ENCODE measurements at regions not wholly inside any gene's neighbourhood (a gene's known extent, or its start where the extent isn't known, plus 50 kb on each side); places are given as distances from the start of the nearest gene placed in this dataset.

DNA sequence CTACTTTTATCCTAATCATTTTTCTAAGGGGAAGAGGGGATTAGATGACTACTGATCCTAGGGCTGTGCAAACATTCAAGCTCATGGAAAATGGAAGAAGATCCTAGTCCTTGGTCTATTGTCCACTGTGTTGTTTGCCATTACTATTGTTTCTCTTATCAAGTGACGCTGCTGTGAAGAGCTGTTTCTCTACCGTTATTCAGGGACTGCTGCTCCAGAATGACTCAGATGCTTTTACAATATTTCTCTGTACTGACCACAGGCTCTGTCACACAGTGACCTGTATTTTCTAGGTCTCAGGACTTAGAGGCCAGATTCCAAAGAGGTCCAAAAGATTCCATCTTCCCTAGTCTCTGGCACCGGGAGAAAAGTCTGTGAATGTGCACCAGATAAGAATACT, 159.5 kb upstream of the CHD1 start:
- no peaks in the 10 kb centered on the region for H3K4me1 ChIP-seq (ENCODE audit: insufficient read depth, low read length, poor library complexity, severe bottlenecking)
- H3K9me2 ChIP-seq (ENCODE audit: insufficient read depth, low read length): no peaks in the 10 kb centered on the region
- no peaks in the 10 kb centered on the region for H3K36me3 ChIP-seq (ENCODE audit: insufficient read depth, low read length)
- no peak overlapping the region for H2AFZ ChIP-seq (ENCODE audit: low read length)
- H3K4me2 ChIP-seq (ENCODE audit: low read length): no peak overlapping the region
- CTCF ChIA-PET (ENCODE audit: unreplicated experiment): no interaction called here
- no peak for DNase-seq (ENCODE audit: low spot score)
- POLR2A ChIA-PET: interaction anchor here (0.8 to 1.6 kb wide), 3 partner anchors 10 to 22 kb away, joined by 3 to 4 read pairs (median 3); no protein-coding TSS in a partner anchor
- TF ChIP-seq, protein P1, sequence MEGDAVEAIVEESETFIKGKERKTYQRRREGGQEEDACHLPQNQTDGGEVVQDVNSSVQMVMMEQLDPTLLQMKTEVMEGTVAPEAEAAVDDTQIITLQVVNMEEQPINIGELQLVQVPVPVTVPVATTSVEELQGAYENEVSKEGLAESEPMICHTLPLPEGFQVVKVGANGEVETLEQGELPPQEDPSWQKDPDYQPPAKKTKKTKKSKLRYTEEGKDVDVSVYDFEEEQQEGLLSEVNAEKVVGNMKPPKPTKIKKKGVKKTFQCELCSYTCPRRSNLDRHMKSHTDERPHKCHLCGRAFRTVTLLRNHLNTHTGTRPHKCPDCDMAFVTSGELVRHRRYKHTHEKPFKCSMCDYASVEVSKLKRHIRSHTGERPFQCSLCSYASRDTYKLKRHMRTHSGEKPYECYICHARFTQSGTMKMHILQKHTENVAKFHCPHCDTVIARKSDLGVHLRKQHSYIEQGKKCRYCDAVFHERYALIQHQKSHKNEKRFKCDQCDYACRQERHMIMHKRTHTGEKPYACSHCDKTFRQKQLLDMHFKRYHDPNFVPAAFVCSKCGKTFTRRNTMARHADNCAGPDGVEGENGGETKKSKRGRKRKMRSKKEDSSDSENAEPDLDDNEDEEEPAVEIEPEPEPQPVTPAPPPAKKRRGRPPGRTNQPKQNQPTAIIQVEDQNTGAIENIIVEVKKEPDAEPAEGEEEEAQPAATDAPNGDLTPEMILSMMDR (conservative IDR thresholded peaks at IDR 0.05; ENCODE audit: low read length): no peak
- TF ChIP-seq EZH2phosphoT487 (IDR thresholded peaks at IDR 0.05; ENCODE audit: borderline replicate concordance, low read depth, low read length): no peak
- no peak overlapping the region for H3K27ac ChIP-seq (ENCODE audit: low read depth, low read length, poor library complexity, severe bottlenecking)
- no peak overlapping the region for H3K4me3 ChIP-seq (ENCODE audit: low read depth, low read length, poor library complexity, severe bottlenecking)
- H3K79me2 ChIP-seq (ENCODE audit: insufficient read depth, low read depth, low read length): no peaks in the 10 kb centered on the region
- no TSS peak for BruUV-seq (replicated peaks)
- H4K20me1 ChIP-seq (ENCODE audit: insufficient read depth, low read length): no peaks in the 10 kb centered on the region
- no peaks in the 10 kb centered on the region for H3K9me3 ChIP-seq (ENCODE audit: low read length)
- intact Hi-C loops (cut with micrococcal nuclease; ENCODE audit: unreplicated experiment): no loop called here

DNA sequence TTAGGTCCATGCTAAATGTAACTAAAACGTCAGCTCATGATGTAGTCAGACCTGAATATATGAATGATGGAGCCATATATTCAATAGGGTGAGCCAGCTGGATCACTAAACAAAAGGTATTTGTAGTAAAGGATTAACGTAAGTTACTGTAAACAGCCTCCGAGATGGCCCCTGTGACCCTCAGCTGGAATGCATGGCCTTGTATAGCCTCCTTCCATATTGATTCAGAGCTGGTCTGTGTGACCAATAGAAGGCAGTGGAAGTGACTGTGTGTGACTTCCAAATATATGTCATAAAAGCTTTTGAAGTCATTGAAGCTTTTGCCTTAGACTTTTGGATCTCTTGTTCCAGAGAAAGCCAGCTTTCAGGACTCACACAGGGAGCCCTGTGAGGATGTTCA, 154.4 kb upstream of the CHD1 start:
- Histone ChIP-seq H3K79me2 (ENCODE audit: insufficient read depth, low read depth, low read length) (no peaks in the 10 kb centered on the region), H3K36me3 (ENCODE audit: insufficient read depth, low read length) (no peaks in the 10 kb centered on the region), H3K4me1 (ENCODE audit: insufficient read depth, low read length, poor library complexity, severe bottlenecking) (no peaks in the 10 kb centered on the region), H2AFZ (ENCODE audit: low read length) (no peak overlapping the region), H3K9me2 (ENCODE audit: insufficient read depth, low read length) (no peaks in the 10 kb centered on the region), H4K20me1 (ENCODE audit: insufficient read depth, low read length) (no peaks in the 10 kb centered on the region), H3K4me2 (ENCODE audit: low read length) (no peak overlapping the region), H3K4me3 (ENCODE audit: low read depth, low read length, poor library complexity, severe bottlenecking) (no peak overlapping the region), H3K27ac (ENCODE audit: low read depth, low read length, poor library complexity, severe bottlenecking) (no peak overlapping the region), H3K9me3 (ENCODE audit: low read length) (no peaks in the 10 kb centered on the region)
- ChIA-PET CTCF (ENCODE audit: unreplicated experiment) (no interaction called here), POLR2A (no interaction called here)
- no TSS peak for BruUV-seq (replicated peaks)
- no peak for DNase-seq (ENCODE audit: low spot score)
- intact Hi-C loops (cut with micrococcal nuclease; ENCODE audit: unreplicated experiment): no loop called here
- TF ChIP-seq, protein P1 (conservative IDR thresholded peaks at IDR 0.05; ENCODE audit: low read length): no peak
- TF ChIP-seq EZH2phosphoT487 (IDR thresholded peaks at IDR 0.05; ENCODE audit: borderline replicate concordance, low read depth, low read length): no peak

DNA sequence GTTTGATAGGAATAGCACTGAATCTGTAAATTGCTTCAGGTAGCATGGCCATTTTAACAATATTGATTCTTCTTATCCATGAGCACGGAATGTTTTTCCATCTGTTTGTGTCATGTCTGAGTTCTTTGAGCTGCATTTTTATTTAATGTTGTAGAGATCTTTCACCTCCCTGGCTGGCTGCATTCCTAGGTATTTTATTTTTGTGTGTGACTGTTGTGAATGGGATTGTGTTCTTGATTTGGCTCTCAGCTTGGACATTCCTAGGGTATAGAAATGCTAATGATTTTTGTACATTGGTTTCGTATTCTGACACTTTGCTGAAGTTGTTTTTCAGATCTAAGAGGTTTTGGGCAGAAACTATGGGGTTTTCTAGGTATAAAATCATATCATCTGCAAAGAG, 152.9 kb upstream of the CHD1 start:
- no peak overlapping the region for H3K4me3 ChIP-seq (ENCODE audit: low read depth, low read length, poor library complexity, severe bottlenecking)
- TF ChIP-seq, protein P1 (conservative IDR thresholded peaks at IDR 0.05; ENCODE audit: low read length): no peak
- TF ChIP-seq EZH2phosphoT487 (IDR thresholded peaks at IDR 0.05; ENCODE audit: borderline replicate concordance, low read depth, low read length): no peak
- H3K4me1 ChIP-seq (ENCODE audit: insufficient read depth, low read length, poor library complexity, severe bottlenecking): no peaks in the 10 kb centered on the region
- intact Hi-C loops (cut with micrococcal nuclease; ENCODE audit: unreplicated experiment): no loop called here
- ChIA-PET CTCF (ENCODE audit: unreplicated experiment) (no interaction called here), POLR2A (interaction anchor here (0.7 kb wide), 1 partner anchor 10 kb away, joined by 3 read pairs; no protein-coding TSS in a partner anchor)
- H4K20me1 ChIP-seq (ENCODE audit: insufficient read depth, low read length): no peaks in the 10 kb centered on the region
- no peak overlapping the region for H3K4me2 ChIP-seq (ENCODE audit: low read length)
- no peak overlapping the region for H3K27ac ChIP-seq (ENCODE audit: low read depth, low read length, poor library complexity, severe bottlenecking)
- H3K9me2 ChIP-seq (ENCODE audit: insufficient read depth, low read length): no peaks in the 10 kb centered on the region
- H2AFZ ChIP-seq (ENCODE audit: low read length): no peak overlapping the region
- no TSS peak for BruUV-seq (replicated peaks)
- no peaks in the 10 kb centered on the region for H3K36me3 ChIP-seq (ENCODE audit: insufficient read depth, low read length)
- DNase-seq (ENCODE audit: low spot score): no peak
- H3K79me2 ChIP-seq (ENCODE audit: insufficient read depth, low read depth, low read length): no peaks in the 10 kb centered on the region
- no peaks in the 10 kb centered on the region for H3K9me3 ChIP-seq (ENCODE audit: low read length)
